SK-N-SH (cell line): ENCODE measurements at regions not wholly inside any gene's neighbourhood (a gene's known extent, or its start where the extent isn't known, plus 50 kb on each side); places are given as distances from the start of the nearest gene placed in this dataset.

ENCODE experiments used
- CTCF ChIA-PET: fragments of 300-600, 350-600 bp; formaldehyde crosslinking; extraction: SDS; loops from one replicate; lab custom pipeline; 2021; lab: Yijun Ruan, JAX
- POLR2A ChIA-PET: fragments of 350-600 bp; sonication (Branson Sonifier 250); formaldehyde crosslinking; extraction: SDS; loops from one replicate; lab custom pipeline; 2020; ENCODE audit warnings: antibody characterized with exemption, inconsistent platforms; lab: Yijun Ruan, JAX
- DNase-seq: peaks from one replicate; pipeline ENCODE4 v3.0.0; 2012
- H2AFZ ChIP-seq: fragments of 200-600 bp; sonication (generic); 2 replicates; pipeline ENCODE4 v1.8.1; 2016; ENCODE audit warnings: antibody characterized with exemption, mild to moderate bottlenecking, low read depth
- H3F3A ChIP-seq: fragments of 200-600 bp; sonication (generic); replicated peaks from 2 replicates; pipeline ENCODE3; 2016; ENCODE audit warnings: antibody characterized with exemption, mild to moderate bottlenecking; ENCODE audit not compliant: insufficient read depth
- H3K27ac ChIP-seq, 2 experiments: fragments of 200-500 bp in 1 of 2; fragments of 200-600 bp in 1 of 2; sonication (Bioruptor generic) in 1 of 2; sonication (generic), shearing (Covaris generic) in 1 of 2; 2 replicates each; pipeline versions ENCODE4 v1.5.1 to v1.6.1; 2014 to 2016; ENCODE audit warnings: low read depth in 2 of 2, inconsistent platforms in 1 of 2, low read length in 1 of 2, mild to moderate bottlenecking in 1 of 2, mixed read lengths in 1 of 2
- H3K27me3 ChIP-seq: fragments of 200-600 bp; sonication (generic), shearing (Covaris generic); 2 replicates; pipeline ENCODE4 v1.6.1; 2016; ENCODE audit warnings: mixed run types; ENCODE audit not compliant: insufficient read depth
- H3K36me3 ChIP-seq, 2 experiments: fragments of 200-500 bp in 1 of 2; fragments of 200-600 bp in 1 of 2; sonication (Bioruptor generic) in 1 of 2; sonication (generic) in 1 of 2; replicated peaks in 1 of 2; 2 replicates each; pipeline versions ENCODE3 to v1.5.1; 2014 to 2016; ENCODE audit warnings: low read length in 1 of 2, mild to moderate bottlenecking in 1 of 2; ENCODE audit not compliant: insufficient read depth in 2 of 2, control insufficient read depth in 1 of 2
- H3K4me1 ChIP-seq, 2 experiments: fragments of 200-500 bp in 1 of 2; fragments of 200-600 bp in 1 of 2; sonication (Bioruptor generic) in 1 of 2; sonication (generic), shearing (Covaris generic) in 1 of 2; 2 replicates each; pipeline versions ENCODE4 v1.5.1 to v1.6.1; 2014 to 2016; ENCODE audit warnings: low read depth in 1 of 2, low read length in 1 of 2, mixed run types in 1 of 2; ENCODE audit not compliant: insufficient read depth in 2 of 2, control insufficient read depth in 1 of 2
- H3K4me2 ChIP-seq: fragments of 200-600 bp; sonication (generic), shearing (Covaris generic); 2 replicates; pipeline ENCODE4 v1.6.1; 2017; ENCODE audit warnings: mixed run types
- H3K4me3 ChIP-seq, 2 experiments: fragments of 200-500 bp in 1 of 2; fragments of 200-600 bp in 1 of 2; sonication (Bioruptor generic) in 1 of 2; sonication (generic), shearing (Covaris generic) in 1 of 2; 2 replicates each; pipeline versions ENCODE4 v1.5.1 to v1.8.1; 2014 to 2016; ENCODE audit warnings: low read depth in 2 of 2, inconsistent platforms in 1 of 2, low read length in 1 of 2, mild to moderate bottlenecking in 1 of 2, mixed read lengths in 1 of 2, moderate library complexity in 1 of 2
- H3K79me2 ChIP-seq: fragments of 200-600 bp; sonication (generic); 2 replicates; pipeline ENCODE4 v1.8.1; 2017; ENCODE audit warnings: mild to moderate bottlenecking; ENCODE audit not compliant: insufficient read depth
- H3K9ac ChIP-seq: fragments of 200-600 bp; sonication (generic); 2 replicates; pipeline ENCODE4 v1.6.1; 2017; ENCODE audit warnings: mixed run types
- H3K9me2 ChIP-seq: fragments of 200-600 bp; sonication (generic); 2 replicates; pipeline ENCODE4 v1.6.1; 2017; ENCODE audit warnings: mixed run types
- H3K9me3 ChIP-seq: fragments of 200-600 bp; sonication (generic); 2 replicates; pipeline ENCODE4 v1.6.1; 2017; ENCODE audit warnings: mixed run types, mild to moderate bottlenecking, moderate library complexity
- H4K20me1 ChIP-seq: fragments of 200-600 bp; sonication (generic); 2 replicates; pipeline ENCODE4 v1.6.1; 2017; ENCODE audit warnings: mild to moderate bottlenecking, mixed run types; ENCODE audit not compliant: insufficient read depth
- CHD2 ChIP-seq: fragments of 150-350 bp; IDR thresholded peaks from 2 replicates; pipeline ENCODE4 v1.6.1; 2018; ENCODE audit warnings: low read length; ENCODE audit not compliant: partially characterized antibody
- EP300 ChIP-seq, 2 experiments: IDR thresholded peaks; 2 replicates each; pipeline versions ENCODE4 v1.4.0 to v1.6.1; 2012; ENCODE audit warnings: borderline replicate concordance in 1 of 2, low read depth in 1 of 2, low read length in 1 of 2
- FOSL2 ChIP-seq: IDR thresholded peaks from 2 replicates; pipeline ENCODE4 v1.4.0; 2012; ENCODE audit warnings: low read depth, mild to moderate bottlenecking, moderate library complexity, borderline replicate concordance
- FOXJ3 ChIP-seq: sonication (generic); formaldehyde crosslinking; IDR thresholded peaks from 2 replicates; pipeline ENCODE4 v1.5.1; 2020; ENCODE audit warnings: mild to moderate bottlenecking, missing genetic modification reagents
- GABPA ChIP-seq: IDR thresholded peaks from 2 replicates; pipeline ENCODE4 v1.4.0; 2012; ENCODE audit warnings: low read depth, mild to moderate bottlenecking
- GATA2 ChIP-seq: sonication (generic); formaldehyde crosslinking; IDR thresholded peaks from 2 replicates; pipeline ENCODE4 v1.5.0; 2020; ENCODE audit warnings: mild to moderate bottlenecking, missing genetic modification reagents
- IRF3 ChIP-seq: fragments of 150-350 bp; IDR thresholded peaks from 2 replicates; pipeline ENCODE4 v1.6.1; 2016; ENCODE audit warnings: mild to moderate bottlenecking, low read depth, low read length
- JUND ChIP-seq: IDR thresholded peaks from 2 replicates; pipeline ENCODE4 v1.4.0; 2012
- MEF2A ChIP-seq: IDR thresholded peaks from 2 replicates; pipeline ENCODE4 v1.4.0; 2012; ENCODE audit warnings: low read depth, borderline replicate concordance
- MXI1 ChIP-seq: IDR thresholded peaks from 2 replicates; pipeline ENCODE4 v1.6.1; 2012; ENCODE audit warnings: mild to moderate bottlenecking, low read depth, low read length, improper control_type of control experiment
- PBX3 ChIP-seq: IDR thresholded peaks from 2 replicates; pipeline ENCODE4; 2012
- POLR2AphosphoS5 ChIP-seq: IDR thresholded peaks from 2 replicates; pipeline ENCODE4 v1.6.1; 2012; ENCODE audit warnings: low read depth, low read length
- RAD21 ChIP-seq: IDR thresholded peaks from 2 replicates; pipeline ENCODE4 v1.6.1; 2012; ENCODE audit warnings: mild to moderate bottlenecking, low read length
- REST ChIP-seq: IDR thresholded peaks from 2 replicates; pipeline ENCODE4 v1.6.1; 2012; ENCODE audit warnings: mild to moderate bottlenecking, low read depth, low read length, moderate library complexity
- RFX5 ChIP-seq: IDR thresholded peaks from 2 replicates; pipeline ENCODE4 v1.6.1; 2012; ENCODE audit warnings: mild to moderate bottlenecking, improper control_type of control experiment, low read length
- SIN3A ChIP-seq: IDR thresholded peaks from 2 replicates; pipeline ENCODE4 v1.6.1; 2012; ENCODE audit warnings: low read depth, mild to moderate bottlenecking, low read length, moderate library complexity, borderline replicate concordance
- SMC3 ChIP-seq: IDR thresholded peaks from 2 replicates; pipeline ENCODE4 v1.6.1; 2012; ENCODE audit warnings: low read depth, low read length, improper control_type of control experiment
- USF1 ChIP-seq: IDR thresholded peaks from 2 replicates; pipeline ENCODE4 v1.4.0; 2012; ENCODE audit warnings: low read depth, borderline replicate concordance
- YY1 ChIP-seq: IDR thresholded peaks from 2 replicates; pipeline ENCODE4 v1.4.0; 2012; ENCODE audit warnings: low read depth, mild to moderate bottlenecking
- ZBTB33 ChIP-seq: IDR thresholded peaks from 2 replicates; pipeline ENCODE4 v1.4.0; 2012; ENCODE audit warnings: low read depth, borderline replicate concordance
- WGBS: methylation state at CpG from one replicate; pipeline ENCODE4 v1.1.6; 2017; ENCODE audit warnings: low lambda C conversion rate; 5-methylcytosine and 5-hydroxymethylcytosine counted together

GRCh38 chr10:131803860-131804425, 96.9 kb upstream of the PPP2R2D start (continued):
- TF ChIP-seq ZBTB33 (no peak), POLR2AphosphoS5 (no peak), RAD21 (no peak), SIN3A (no peak)

- CTCF ChIA-PET, result interaction anchor here (1.0 to 2.0 kb wide), 2 partner anchors 13 to 351 kb away, joined by 3 to 6 read pairs; no protein-coding TSS in a partner anchor
- H3K9me3 ChIP-seq, result no peaks in the 10 kb centered on the region
- no peak for DNase-seq
- TF ChIP-seq YY1, result no peak
- TF ChIP-seq PBX3, result no peak
- TF ChIP-seq GABPA, result no peak
- no peak for TF ChIP-seq REST
- TF ChIP-seq MXI1, result no peak
- TF ChIP-seq RFX5, result no peak
- no peak for TF ChIP-seq USF1
- TF ChIP-seq MEF2A, result no peak
- TF ChIP-seq FOSL2, result no peak
- no peak for TF ChIP-seq IRF3
- TF ChIP-seq RAD21, result no peak
- TF ChIP-seq FOXJ3 (CRISPR knock-in tag), result no peak
- no peak for TF ChIP-seq EP300 (IDR thresholded peaks at IDR 0.05; ENCODE audit: borderline replicate concordance in 1 of 2, low read depth in 1 of 2, low read length in 1 of 2)
- no peak for TF ChIP-seq SMC3
- TF ChIP-seq JUND, result no peak
- no peak for TF ChIP-seq CHD2
- TF ChIP-seq GATA2 (CRISPR knock-in tag), result no peak
Measured at GRCh38 chr10:131804551-131805295, 96.1 kb upstream of the PPP2R2D start.

More at GRCh38 chr10:131804551-131805295, 96.1 kb upstream of the PPP2R2D start:
- no peak overlapping the region for H2AFZ ChIP-seq
- 55% methylated on average over 20 of the region's 20 CpGs for WGBS
- no peaks in the 10 kb centered on the region for H3K36me3 ChIP-seq
- H3K9me2 ChIP-seq, result no peaks in the 10 kb centered on the region
- no peaks in the 10 kb centered on the region for H3K4me1 ChIP-seq
- no peaks in the 10 kb centered on the region for H3K79me2 ChIP-seq
- H3K27ac ChIP-seq, result no peak overlapping the region
- no peak overlapping the region for H3K4me3 ChIP-seq
- H3K9ac ChIP-seq, result no peak overlapping the region
- POLR2A ChIA-PET, result no interaction called here
- H3F3A ChIP-seq, result no peaks in the 10 kb centered on the region
- no peaks in the 10 kb centered on the region for H3K27me3 ChIP-seq
- no peaks in the 10 kb centered on the region for H4K20me1 ChIP-seq
- H3K4me2 ChIP-seq, result no peak overlapping the region
